ENCODE measurements at regions not wholly inside any gene's neighbourhood (a gene's known extent, or its start where the extent isn't known, plus 50 kb on each side); places are given as distances from the start of the nearest gene placed in this dataset.

DNA sequence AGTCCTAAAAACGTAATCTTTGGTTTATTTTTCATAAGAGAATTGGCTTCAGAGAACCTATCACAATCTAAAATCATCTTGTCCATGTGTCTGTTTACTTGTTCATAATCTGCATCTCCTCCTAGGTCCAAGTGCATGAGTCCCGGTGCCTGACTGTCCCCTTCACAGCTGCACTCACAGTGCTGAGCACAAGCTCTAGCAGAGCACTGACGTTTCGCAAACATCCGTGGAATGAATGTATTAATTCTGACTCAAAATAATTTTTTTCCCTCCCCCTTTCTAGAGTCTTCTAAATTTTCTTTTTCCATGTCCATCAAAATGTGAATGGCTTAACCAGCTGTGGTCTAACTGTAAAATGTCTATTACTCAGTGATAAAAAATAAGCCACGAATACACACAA lies 245.5 kb upstream of the TSHZ3 start:
- H3K9ac ChIP-seq (ENCODE audit: low read depth, low read length): no peak overlapping the region
- H3K4me3 ChIP-seq (ENCODE audit: insufficient read depth, low read depth, low read length): no peak overlapping the region
- H3K4me2 ChIP-seq (ENCODE audit: low read depth, low read length): no peak overlapping the region
- H4K5ac ChIP-seq (ENCODE audit: low read depth, low read length): no peak overlapping the region
- no peak overlapping the region for H3K14ac ChIP-seq (replicated peaks; ENCODE audit: low read depth, low read length)
- H3K9me3 ChIP-seq (ENCODE audit: control insufficient read depth, insufficient read depth, low read length): no peaks in the 10 kb centered on the region; the same call in 1 of the 2 replicates
- no CpG with 5 or more reads among the region's 6 CpGs for WGBS, 2 experiments (ENCODE audit: extremely low coverage in 2 of 2, insufficient read length in 1 of 2)
- no peak overlapping the region for H3K23ac ChIP-seq (ENCODE audit: low read depth, low read length)
- no peaks in the 10 kb centered on the region for H3K9me1 ChIP-seq (ENCODE audit: insufficient read depth, low read length)
- H3K4me1 ChIP-seq (ENCODE audit: control insufficient read depth, insufficient read depth, low read length): no peaks in the 10 kb centered on the region
- H2BK20ac ChIP-seq (ENCODE audit: low read depth, low read length): no peak overlapping the region
- H4K8ac ChIP-seq (ENCODE audit: low read depth in 2 of 2, low read length in 2 of 2): no peak overlapping the region
- ChIA-PET POLR2A (ENCODE audit: unreplicated experiment) (no interaction called here), CTCF (no interaction called here)
- TF ChIP-seq SMC3 (IDR thresholded peaks at IDR 0.05; ENCODE audit: low read depth, low read length) (no peak), RFX5 (IDR thresholded peaks at IDR 0.05; ENCODE audit: low read depth, low read length) (no peak), POLR2A (IDR thresholded peaks at IDR 0.05; ENCODE audit: low read depth, low read length) (no peak), FOS (IDR thresholded peaks at IDR 0.05; ENCODE audit: low read depth, low read length) (no peak), MXI1 (IDR thresholded peaks at IDR 0.05; ENCODE audit: borderline replicate concordance, low read depth, low read length) (no peak), MAZ (IDR thresholded peaks at IDR 0.05; ENCODE audit: borderline replicate concordance, low read depth, low read length) (no peak), CHD1 (IDR thresholded peaks at IDR 0.05; ENCODE audit: low read depth, low read length) (no peak), MAFK (IDR thresholded peaks at IDR 0.05; ENCODE audit: low read depth, low read length) (no peak), RCOR1 (IDR thresholded peaks at IDR 0.05; ENCODE audit: insufficient replicate concordance, low read length) (no peak), CEBPB (IDR thresholded peaks at IDR 0.05; ENCODE audit: low read depth, low read length) (no peak), NFE2L2 (IDR thresholded peaks at IDR 0.05; ENCODE audit: low read depth, low read length) (no peak), RAD21 (IDR thresholded peaks at IDR 0.05; ENCODE audit: low read length) (no peak), BHLHE40 (IDR thresholded peaks at IDR 0.05; ENCODE audit: low read depth, low read length) (no peak)
- TF ChIP-seq, protein P1, sequence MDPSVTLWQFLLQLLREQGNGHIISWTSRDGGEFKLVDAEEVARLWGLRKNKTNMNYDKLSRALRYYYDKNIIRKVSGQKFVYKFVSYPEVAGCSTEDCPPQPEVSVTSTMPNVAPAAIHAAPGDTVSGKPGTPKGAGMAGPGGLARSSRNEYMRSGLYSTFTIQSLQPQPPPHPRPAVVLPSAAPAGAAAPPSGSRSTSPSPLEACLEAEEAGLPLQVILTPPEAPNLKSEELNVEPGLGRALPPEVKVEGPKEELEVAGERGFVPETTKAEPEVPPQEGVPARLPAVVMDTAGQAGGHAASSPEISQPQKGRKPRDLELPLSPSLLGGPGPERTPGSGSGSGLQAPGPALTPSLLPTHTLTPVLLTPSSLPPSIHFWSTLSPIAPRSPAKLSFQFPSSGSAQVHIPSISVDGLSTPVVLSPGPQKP (IDR thresholded peaks at IDR 0.05; ENCODE audit: borderline replicate concordance, low read depth, low read length): no peak
- TF ChIP-seq, protein P2, sequence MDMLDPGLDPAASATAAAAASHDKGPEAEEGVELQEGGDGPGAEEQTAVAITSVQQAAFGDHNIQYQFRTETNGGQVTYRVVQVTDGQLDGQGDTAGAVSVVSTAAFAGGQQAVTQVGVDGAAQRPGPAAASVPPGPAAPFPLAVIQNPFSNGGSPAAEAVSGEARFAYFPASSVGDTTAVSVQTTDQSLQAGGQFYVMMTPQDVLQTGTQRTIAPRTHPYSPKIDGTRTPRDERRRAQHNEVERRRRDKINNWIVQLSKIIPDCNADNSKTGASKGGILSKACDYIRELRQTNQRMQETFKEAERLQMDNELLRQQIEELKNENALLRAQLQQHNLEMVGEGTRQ (IDR thresholded peaks at IDR 0.05; ENCODE audit: low read depth, low read length): no peak
- TF ChIP-seq, protein P3, sequence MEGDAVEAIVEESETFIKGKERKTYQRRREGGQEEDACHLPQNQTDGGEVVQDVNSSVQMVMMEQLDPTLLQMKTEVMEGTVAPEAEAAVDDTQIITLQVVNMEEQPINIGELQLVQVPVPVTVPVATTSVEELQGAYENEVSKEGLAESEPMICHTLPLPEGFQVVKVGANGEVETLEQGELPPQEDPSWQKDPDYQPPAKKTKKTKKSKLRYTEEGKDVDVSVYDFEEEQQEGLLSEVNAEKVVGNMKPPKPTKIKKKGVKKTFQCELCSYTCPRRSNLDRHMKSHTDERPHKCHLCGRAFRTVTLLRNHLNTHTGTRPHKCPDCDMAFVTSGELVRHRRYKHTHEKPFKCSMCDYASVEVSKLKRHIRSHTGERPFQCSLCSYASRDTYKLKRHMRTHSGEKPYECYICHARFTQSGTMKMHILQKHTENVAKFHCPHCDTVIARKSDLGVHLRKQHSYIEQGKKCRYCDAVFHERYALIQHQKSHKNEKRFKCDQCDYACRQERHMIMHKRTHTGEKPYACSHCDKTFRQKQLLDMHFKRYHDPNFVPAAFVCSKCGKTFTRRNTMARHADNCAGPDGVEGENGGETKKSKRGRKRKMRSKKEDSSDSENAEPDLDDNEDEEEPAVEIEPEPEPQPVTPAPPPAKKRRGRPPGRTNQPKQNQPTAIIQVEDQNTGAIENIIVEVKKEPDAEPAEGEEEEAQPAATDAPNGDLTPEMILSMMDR (conservative IDR thresholded peaks at IDR 0.05; ENCODE audit: low read depth, low read length): no peak
- H4K91ac ChIP-seq (ENCODE audit: insufficient read depth, low read depth, low read length): no peak overlapping the region
- H2BK5ac ChIP-seq (ENCODE audit: low read depth, low read length, poor library complexity, severe bottlenecking): no peak overlapping the region
- no peak overlapping the region for H2BK15ac ChIP-seq (ENCODE audit: low read depth, low read length)
- no peak overlapping the region for H2AK9ac ChIP-seq (replicated peaks; ENCODE audit: low read depth, low read length, poor library complexity)
- no peak overlapping the region for H2AK5ac ChIP-seq (ENCODE audit: low read depth, low read length)
- dilution Hi-C loops (cut with HindIII; ENCODE audit: low sequenced_read_pairs, unreplicated experiment) (no loop called here), intact Hi-C loops (cut with micrococcal nuclease) (no loop called here), in situ Hi-C loops (cut with MboI; ENCODE audit: low sequenced_read_pairs) (no loop called here)
- no peak overlapping the region for H2AFZ ChIP-seq (replicated peaks; ENCODE audit: low read length, poor library complexity)
- H3K79me1 ChIP-seq (ENCODE audit: low read depth in 1 of 2, low read length in 2 of 2): no peaks in the 10 kb centered on the region
- ATAC-seq (ENCODE audit: low read depth): no peak
- H3K27me3 ChIP-seq (ENCODE audit: control insufficient read depth, insufficient read depth, low read length): 0 out of 2 replicates have a peak, but pooled peaks cover 2% of the 10 kb centered on the region
- H4K20me1 ChIP-seq (ENCODE audit: insufficient read depth, low read length): no peaks in the 10 kb centered on the region
- H3K36me3 ChIP-seq (ENCODE audit: control insufficient read depth, insufficient read depth, low read length): no peaks in the 10 kb centered on the region
- BruUV-seq (replicated peaks): no TSS peak
- no peak overlapping the region for H3K4ac ChIP-seq (ENCODE audit: low read depth, low read length)
- no peak overlapping the region for H2BK120ac ChIP-seq (ENCODE audit: low read depth, low read length)
- H3K18ac ChIP-seq (ENCODE audit: low read depth, low read length): no peak overlapping the region
- H3K56ac ChIP-seq (ENCODE audit: extremely low read depth, insufficient read depth, low read length): no peak overlapping the region
- no peak overlapping the region for H3K27ac ChIP-seq (ENCODE audit: insufficient read depth, low read length)
- DNase-seq: no peak

Data from IMR-90 (cell line).